ENCODE measurements at regions not wholly inside any gene's neighbourhood (a gene's known extent, or its start where the extent isn't known, plus 50 kb on each side); places are given as distances from the start of the nearest gene placed in this dataset.

- TF ChIP-seq CTCF (conservative IDR thresholded peaks at IDR 0.05; ENCODE audit: low read depth in 2 of 2), result no peak
- no peak for TF ChIP-seq STAT1 (IDR thresholded peaks at IDR 0.05; ENCODE audit: unreplicated experiment)
- TF ChIP-seq ZNF331 (CRISPR knock-in tag; IDR thresholded peaks at IDR 0.05; ENCODE audit: low read depth), result no peak
- no peak for TF ChIP-seq REST (IDR thresholded peaks at IDR 0.05; ENCODE audit: unreplicated experiment)
- TF ChIP-seq EZH2phosphoT487 (IDR thresholded peaks at IDR 0.05; ENCODE audit: unreplicated experiment), result no peak
- no peak for TF ChIP-seq EZH2 (IDR thresholded peaks at IDR 0.05; ENCODE audit: low read depth, unreplicated experiment)
- no peak for TF ChIP-seq POLR2AphosphoS5 (IDR thresholded peaks at IDR 0.05; ENCODE audit: low read depth)
- no peak for TF ChIP-seq ETS1 (IDR thresholded peaks at IDR 0.05)
- no peak for TF ChIP-seq CREB1 (CRISPR knock-in tag; IDR thresholded peaks at IDR 0.05; ENCODE audit: low read depth)
- TF ChIP-seq JUNB (IDR thresholded peaks at IDR 0.05; ENCODE audit: unreplicated experiment), result no peak
- TF ChIP-seq ZNF114 (CRISPR knock-in tag; IDR thresholded peaks at IDR 0.05), result no peak
- TF ChIP-seq ZNF462 (CRISPR knock-in tag; IDR thresholded peaks at IDR 0.05), result no peak
- TF ChIP-seq NANOG (IDR thresholded peaks at IDR 0.05; ENCODE audit: borderline replicate concordance), result no peak
Measured at GRCh38 chr3:72069543-72069942, 284.6 kb upstream of the PROK2 start.
